ENCODE measurements at regions not wholly inside any gene's neighbourhood (a gene's known extent, or its start where the extent isn't known, plus 50 kb on each side); places are given as distances from the start of the nearest gene placed in this dataset.
"Not testable (repeated sequence)": the region's sequence is repeated elsewhere in the genome, so short reads cannot be mapped to it uniquely, and the experiment has no call there.

GRCh38 chr16:25563700-25564099 lies 128.1 kb upstream of the HS3ST4 start:
- DNase-seq = no peak

- DNase-seq = not testable (repeated sequence)
Measured at GRCh38 chr16:25561723-25562122, 130.0 kb upstream of the HS3ST4 start.

DNA sequence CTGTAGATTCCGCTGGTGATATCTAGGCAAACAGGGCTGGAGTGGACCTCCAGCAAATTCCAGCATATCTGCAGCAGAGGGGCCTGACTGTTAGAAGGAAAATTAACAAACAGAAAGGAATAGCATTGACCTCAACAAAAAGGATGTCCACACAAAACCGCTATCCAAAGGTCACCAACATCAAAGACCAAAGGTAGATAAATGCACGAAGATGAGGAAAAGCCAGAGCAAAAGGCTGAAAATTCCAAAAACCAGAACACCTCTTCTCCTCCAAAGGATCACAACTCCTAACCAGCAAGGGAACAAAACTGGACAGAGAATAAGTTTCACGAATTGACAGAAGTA lies 134.8 kb upstream of the HS3ST4 start:
- not testable (repeated sequence) for DNase-seq

DNA sequence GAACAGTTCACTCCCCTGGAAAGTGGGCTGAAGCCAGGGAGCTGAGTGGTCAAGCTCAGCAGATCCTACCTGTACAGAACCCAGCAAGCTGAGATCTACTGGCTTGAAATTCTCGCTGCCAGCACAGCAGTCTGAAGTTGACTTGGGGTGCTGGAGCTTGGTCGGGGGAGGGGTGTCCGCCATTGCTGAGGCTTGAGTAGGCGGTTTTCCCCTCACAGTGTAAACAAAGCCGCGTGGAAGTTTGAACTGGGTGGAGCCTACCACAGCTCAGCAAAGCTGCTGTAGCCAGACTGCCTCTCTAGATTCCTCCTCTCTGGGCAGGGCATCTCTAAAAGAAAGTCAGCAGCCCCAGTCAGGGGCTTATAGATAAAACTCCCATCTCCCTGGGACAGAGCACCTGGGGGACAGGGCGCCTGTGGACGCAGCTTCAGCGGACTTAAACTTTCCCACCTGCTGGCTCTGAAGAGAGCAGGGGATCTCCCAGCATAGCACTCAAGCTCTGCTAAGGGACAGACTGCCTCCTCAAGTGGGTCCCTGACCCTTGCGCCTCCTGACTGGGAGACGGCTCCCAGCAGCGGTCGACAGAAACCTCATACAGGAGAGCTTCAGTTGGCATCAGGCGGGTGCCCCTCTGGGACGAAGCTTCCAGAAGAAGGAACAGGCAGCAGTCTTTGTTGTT lies 135.3 kb upstream of the HS3ST4 start:
- not testable (repeated sequence) for DNase-seq

GRCh38 chr16:25553711-25554436 lies 137.9 kb upstream of the HS3ST4 start:
- no peak for DNase-seq

DNA sequence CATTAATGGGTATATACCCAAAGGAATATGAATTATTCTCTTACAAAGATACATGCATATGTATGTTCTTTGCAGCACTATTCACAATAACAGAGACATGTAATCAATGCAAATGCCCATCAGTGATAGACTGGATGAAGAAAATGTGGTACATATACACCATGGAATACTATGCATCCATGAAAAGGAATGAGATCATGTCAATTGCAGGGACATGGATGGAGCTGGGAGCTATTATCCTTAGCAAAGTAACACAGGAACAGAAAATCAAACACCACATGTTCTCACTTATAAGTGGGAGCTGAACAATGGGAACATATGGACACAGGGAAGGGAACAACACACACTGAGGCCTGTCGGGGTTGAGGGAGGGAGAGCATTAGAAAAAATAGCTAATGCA lies 141.1 kb upstream of the HS3ST4 start:
- no peak for DNase-seq

GRCh38 chr16:25546791-25547190 lies 145.0 kb upstream of the HS3ST4 start:
- DNase-seq = no peak

- no peak for DNase-seq
Measured at GRCh38 chr16:25544294-25544693, 147.5 kb upstream of the HS3ST4 start.

DNA sequence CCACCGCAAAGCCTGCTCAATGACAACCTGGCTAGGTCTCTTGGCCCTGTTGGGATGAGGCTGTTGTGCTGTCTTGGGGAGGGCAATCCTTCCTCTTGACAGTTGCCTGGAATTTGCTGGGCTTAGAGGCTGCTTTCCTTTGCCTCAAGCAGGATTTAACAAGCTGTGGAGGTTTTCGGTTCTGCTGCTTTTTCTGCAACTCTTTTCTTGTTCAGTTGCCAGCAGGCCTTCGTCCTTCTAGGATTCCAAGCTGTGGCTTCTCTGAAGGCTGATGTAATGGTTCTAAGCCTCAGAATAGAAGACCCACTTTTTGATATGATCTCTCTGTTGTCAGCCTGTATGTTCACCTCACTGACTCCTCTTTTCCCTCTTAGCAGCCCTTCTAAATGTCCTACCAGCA lies 149.5 kb upstream of the HS3ST4 start:
- DNase-seq = no peak

GRCh38 chr16:25539767-25540166 lies 152.0 kb upstream of the HS3ST4 start:
- not testable (repeated sequence) for DNase-seq

- DNase-seq = no peak
Measured at GRCh38 chr16:25523183-25523582, 168.6 kb upstream of the HS3ST4 start.

DNA sequence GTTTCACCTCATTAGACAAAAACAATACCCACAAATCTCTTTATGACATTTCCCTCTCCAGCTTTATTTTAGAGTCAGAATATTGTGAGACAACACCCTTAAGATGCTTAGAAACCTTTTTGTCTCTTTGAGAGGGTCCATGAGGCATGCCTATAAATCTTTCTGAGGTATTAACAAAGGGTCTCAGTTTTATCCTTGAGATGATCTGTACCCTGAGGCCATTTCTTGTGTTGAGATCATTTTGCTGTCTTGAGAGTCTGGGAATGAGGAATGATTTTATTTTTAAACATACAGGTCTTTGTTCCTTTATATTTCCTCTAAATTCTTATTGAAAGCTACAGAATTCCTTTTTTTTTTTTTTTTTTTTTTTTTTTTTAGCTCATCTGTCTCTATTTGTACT lies 179.7 kb upstream of the HS3ST4 start:
- no peak for DNase-seq

DNA sequence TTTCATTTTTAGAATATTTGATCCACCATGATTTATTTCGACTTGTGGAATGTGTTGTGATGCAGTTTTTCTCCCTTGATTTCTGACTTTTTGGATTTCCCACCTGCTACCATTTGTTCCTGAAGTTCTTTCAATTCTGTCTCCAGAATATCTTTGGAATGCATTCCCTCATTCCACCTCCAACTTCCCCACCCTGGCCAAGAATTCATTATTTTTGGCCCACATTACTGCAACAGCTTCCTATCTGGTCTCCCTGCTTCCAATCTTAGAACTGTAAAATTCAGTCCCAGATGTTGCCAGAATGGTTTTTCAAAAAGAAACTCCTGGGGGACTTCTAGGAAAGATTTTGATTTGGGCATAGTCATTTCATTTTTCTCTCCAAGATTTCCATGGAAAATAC lies 182.3 kb upstream of the HS3ST4 start:
- DNase-seq = no peak

DNA sequence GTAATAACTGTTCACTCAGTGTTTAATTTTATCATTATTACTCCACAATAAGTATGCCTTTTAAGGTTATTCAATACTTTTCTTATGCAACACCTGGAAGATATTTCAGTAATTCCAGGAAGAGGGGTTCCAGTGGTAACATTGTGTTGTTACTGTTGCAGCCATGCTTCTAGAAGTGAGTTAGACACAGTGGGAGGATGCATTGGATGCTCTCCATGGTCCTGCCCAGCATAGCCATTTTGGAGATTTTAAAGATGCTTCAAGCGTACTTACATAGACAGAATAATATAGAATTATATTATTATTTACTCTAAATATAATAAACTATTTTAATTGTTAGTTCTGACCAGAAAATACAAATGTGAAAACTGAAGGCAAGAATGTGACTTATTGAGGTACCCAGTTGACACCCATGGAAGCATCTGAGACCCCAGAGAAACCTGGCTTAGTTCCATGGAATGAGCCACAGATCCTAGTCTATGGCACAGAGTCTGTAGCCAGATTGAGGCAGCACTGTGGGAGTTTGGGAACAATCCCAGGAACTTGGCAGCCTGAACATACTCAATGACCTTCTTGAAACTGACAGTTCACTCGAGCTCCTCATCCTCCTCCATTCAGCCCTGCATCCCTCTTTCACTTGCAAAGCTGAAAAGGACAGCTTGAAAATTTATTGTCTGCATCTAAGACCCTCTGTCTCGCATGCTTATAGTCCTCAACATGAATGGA lies 190.1 kb upstream of the HS3ST4 start:
- no peak for DNase-seq

GRCh38 chr16:25494292-25494691 lies 197.5 kb upstream of the HS3ST4 start:
- no peak for DNase-seq

DNA sequence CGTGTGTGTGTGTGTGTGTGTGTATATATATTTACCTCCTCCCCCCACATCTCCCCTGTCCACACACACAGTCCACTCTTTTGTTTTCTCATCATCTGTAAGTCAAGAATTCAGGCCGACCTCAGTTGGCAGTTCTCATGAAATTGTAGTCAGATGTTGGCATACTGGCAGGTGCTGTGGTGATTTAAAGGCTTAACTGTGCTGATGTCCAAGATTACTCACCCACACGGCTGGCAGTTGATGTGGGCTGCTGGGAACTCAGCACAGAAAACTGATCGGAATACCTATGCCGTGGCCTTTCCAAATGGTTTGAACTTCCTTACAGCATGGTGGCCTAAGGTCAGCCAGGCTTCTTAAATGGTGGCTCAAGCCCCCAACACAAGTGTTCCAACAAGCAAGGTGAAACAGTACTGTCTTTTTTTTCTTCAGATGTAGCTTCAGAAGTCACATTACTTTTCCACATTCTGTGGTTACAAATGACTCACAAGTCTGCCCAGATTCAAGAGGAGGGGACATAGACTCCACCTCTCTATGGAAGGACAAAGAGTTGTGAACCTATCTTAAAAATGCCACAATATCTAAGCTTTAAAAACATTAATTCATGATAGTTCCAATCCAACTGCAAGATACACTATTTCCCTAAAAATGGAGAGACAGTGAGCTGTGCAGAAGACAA lies 198.5 kb upstream of the HS3ST4 start:
- no peak for DNase-seq

- DNase-seq = no peak
Measured at GRCh38 chr16:25488435-25488834, 203.3 kb upstream of the HS3ST4 start.

- DNase-seq = no peak
Measured at GRCh38 chr16:25487888-25488287, 203.9 kb upstream of the HS3ST4 start.

- no peak for DNase-seq
Measured at GRCh38 chr16:25481636-25482035, 210.1 kb upstream of the HS3ST4 start.

DNA sequence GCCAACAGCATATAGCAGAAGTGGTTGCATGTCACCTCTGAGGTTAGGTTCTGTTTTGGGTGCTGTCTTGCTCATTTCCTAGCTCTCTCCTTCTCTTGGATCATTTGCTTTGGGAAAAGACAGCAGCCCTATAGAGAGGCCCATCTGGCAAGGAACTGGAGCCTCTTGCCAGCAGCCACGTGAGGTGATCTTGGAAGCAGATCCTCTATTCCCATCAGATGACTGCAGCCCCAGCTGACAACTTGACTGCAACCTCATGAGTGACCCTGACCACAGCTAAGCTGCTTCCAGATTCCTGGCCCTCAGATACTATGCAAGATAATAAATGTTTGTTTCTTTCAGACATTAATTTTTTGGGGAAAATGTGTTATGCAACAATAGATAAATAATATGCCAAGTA lies 213.3 kb upstream of the HS3ST4 start:
- DNase-seq = no peak

- DNase-seq = no peak
Measured at GRCh38 chr16:25464058-25464457, 206.4 kb upstream of the ZKSCAN2 start.

- DNase-seq = no peak
Measured at GRCh38 chr16:25449802-25450201, 192.2 kb upstream of the ZKSCAN2 start.

DNA sequence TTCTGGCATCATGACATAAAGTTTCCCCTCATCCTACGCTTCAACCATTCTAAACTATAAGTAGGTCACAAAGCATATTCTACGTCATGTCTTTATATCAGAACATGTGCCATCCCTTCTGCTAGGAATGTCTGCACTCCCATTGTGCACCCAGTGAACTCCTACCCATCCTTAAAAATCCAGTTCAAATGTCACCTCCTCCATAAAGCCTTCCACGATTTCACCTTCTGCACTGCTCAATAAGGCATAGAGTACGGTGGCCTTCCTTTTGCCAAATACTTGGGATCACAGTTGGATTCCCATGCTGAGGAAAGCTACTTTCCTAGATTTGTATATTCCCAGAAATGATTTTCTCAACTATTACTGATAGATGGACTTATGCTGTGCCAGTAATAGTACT lies 186.3 kb upstream of the ZKSCAN2 start:
- no peak for DNase-seq

Measured in right kidney (tissue), 1 donor.